ENCODE measurements at regions not wholly inside any gene's neighbourhood (a gene's known extent, or its start where the extent isn't known, plus 50 kb on each side); places are given as distances from the start of the nearest gene placed in this dataset.
"Not testable (repeated sequence)": the region's sequence is repeated elsewhere in the genome, so short reads cannot be mapped to it uniquely, and the experiment has no call there.

GRCh38 chr6:148628251-148628650 is 118.6 kb upstream of the UST start:
- Mint-ChIP-seq H3K27ac (no peak overlapping the region), H3K9me3 (no peaks in the 10 kb centered on the region), H3K4me1 (ENCODE audit: low read depth) (peaks cover 27% of the 10 kb centered on the region)

GRCh38 chr6:148629181-148629580 is 117.6 kb upstream of the UST start:
- Mint-ChIP-seq H3K4me1 (ENCODE audit: low read depth) (peaks cover 22% of the 10 kb centered on the region), H3K9me3 (no peaks in the 10 kb centered on the region), H3K27ac (no peak overlapping the region), H3K27me3 (ENCODE audit: insufficient read depth) (no peaks in the 10 kb centered on the region), H3K36me3 (ENCODE audit: low read depth) (peaks cover 4% of the 10 kb centered on the region; the same call in 1 of the 2 replicates), H3K4me3 (no peak overlapping the region; the same call in 1 of the 2 replicates)
- TF ChIP-seq CTCF (IDR thresholded peaks at IDR 0.05) = no peak
- DNase-seq = peak; percentile 12

More at GRCh38 chr6:148628251-148628650, 118.6 kb upstream of the UST start:
- no peak for DNase-seq
- Mint-ChIP-seq H3K36me3 (ENCODE audit: low read depth) (peaks cover 4% of the 10 kb centered on the region; the same call in 1 of the 2 replicates), H3K4me3 (no peak overlapping the region), H3K27me3 (ENCODE audit: insufficient read depth) (no peaks in the 10 kb centered on the region)
- TF ChIP-seq CTCF (IDR thresholded peaks at IDR 0.05) = no peak

GRCh38 chr6:148629592-148630465 is 117.0 kb upstream of the UST start:
- Mint-ChIP-seq H3K27me3 (ENCODE audit: insufficient read depth) (no peaks in the 10 kb centered on the region), H3K4me1 (ENCODE audit: low read depth) (peaks cover 20% of the 10 kb centered on the region), H3K36me3 (ENCODE audit: low read depth) (peaks cover 4% of the 10 kb centered on the region; the same call in 1 of the 2 replicates), H3K9me3 (no peaks in the 10 kb centered on the region), H3K4me3 (no peak overlapping the region; the same call in 1 of the 2 replicates), H3K27ac (no peak overlapping the region)
- DNase-seq = no peak
- no peak for TF ChIP-seq CTCF (IDR thresholded peaks at IDR 0.05)

GRCh38 chr6:148635070-148635743 is 111.6 kb upstream of the UST start:
- H3K36me3 Mint-ChIP-seq (ENCODE audit: low read depth) = peaks cover 8% of the 10 kb centered on the region; the same call in 1 of the 2 replicates
- no peak for TF ChIP-seq CTCF (IDR thresholded peaks at IDR 0.05)
- DNase-seq = no peak
- no peak overlapping the region for H3K27ac Mint-ChIP-seq
- H3K9me3 Mint-ChIP-seq = no peaks in the 10 kb centered on the region
- H3K4me1 Mint-ChIP-seq (ENCODE audit: low read depth) = peaks cover 15% of the 10 kb centered on the region; the same call in 1 of the 2 replicates
- no peak overlapping the region for H3K4me3 Mint-ChIP-seq
- peaks cover 7% of the 10 kb centered on the region; the same call in 1 of the 2 replicates for H3K27me3 Mint-ChIP-seq (ENCODE audit: insufficient read depth)

GRCh38 chr6:148641836-148642235 is 105.0 kb upstream of the UST start:
- H3K27me3 Mint-ChIP-seq (ENCODE audit: insufficient read depth) = peaks cover 10% of the 10 kb centered on the region
- not testable (repeated sequence) for DNase-seq, H3K9me3 Mint-ChIP-seq, H3K4me3 Mint-ChIP-seq, H3K27ac Mint-ChIP-seq
- peaks cover 13% of the 10 kb centered on the region; the same call in 1 of the 2 replicates for H3K36me3 Mint-ChIP-seq (ENCODE audit: low read depth)
- peaks cover 15% of the 10 kb centered on the region; the same call in 1 of the 2 replicates for H3K4me1 Mint-ChIP-seq (ENCODE audit: low read depth)

GRCh38 chr6:148643208-148643607 is 103.6 kb upstream of the UST start:
- not testable (repeated sequence) for H3K9me3 Mint-ChIP-seq; H3K4me3 Mint-ChIP-seq; H3K4me1 Mint-ChIP-seq (ENCODE audit: low read depth); H3K27ac Mint-ChIP-seq; DNase-seq
- H3K27me3 Mint-ChIP-seq (ENCODE audit: insufficient read depth) = peaks cover 10% of the 10 kb centered on the region
- H3K36me3 Mint-ChIP-seq (ENCODE audit: low read depth) = peaks cover 13% of the 10 kb centered on the region; the same call in 1 of the 2 replicates

GRCh38 chr6:148645049-148645448 is 101.8 kb upstream of the UST start:
- H3K4me1 Mint-ChIP-seq (ENCODE audit: low read depth); H3K27ac Mint-ChIP-seq; H3K4me3 Mint-ChIP-seq; DNase-seq; H3K9me3 Mint-ChIP-seq; H3K27me3 Mint-ChIP-seq (ENCODE audit: insufficient read depth): not testable (repeated sequence)
- H3K36me3 Mint-ChIP-seq (ENCODE audit: low read depth) = peaks cover 11% of the 10 kb centered on the region; the same call in 1 of the 2 replicates
